ENCODE measurements at regions not wholly inside any gene's neighbourhood (a gene's known extent, or its start where the extent isn't known, plus 50 kb on each side); places are given as distances from the start of the nearest gene placed in this dataset.

DNA sequence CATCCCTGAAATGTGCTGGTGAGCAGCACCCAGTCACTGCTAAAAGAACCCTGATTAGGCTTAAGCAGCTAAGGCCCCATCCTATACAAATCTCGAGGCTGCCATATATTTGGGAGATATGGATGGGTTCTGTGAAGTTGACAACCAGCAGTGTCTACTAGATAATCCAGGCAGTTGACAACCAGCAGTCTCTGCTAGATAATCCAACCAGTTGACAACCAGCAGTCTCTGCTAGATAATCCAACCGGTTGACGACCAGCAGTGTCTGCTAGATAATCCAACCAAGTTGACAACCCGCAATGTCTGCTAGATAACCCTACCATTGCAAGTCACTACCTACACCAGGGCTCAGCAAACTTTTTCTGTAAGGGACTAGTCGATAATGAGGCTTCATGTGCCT, 58.3 kb upstream of the KDM7A start:
- peaks cover 5 to 37% (median 32%) of the 10 kb centered on the region in 6 donors for H3K4me1 ChIP-seq
- no peaks in the 10 kb centered on the region for H3K9me3 ChIP-seq
- WGBS, 5 donors: 85 to 99% (median 89%) methylated on average over 5 of the region's 5 CpGs
- DNase-seq: no peak
- no peak overlapping the region for H3K4me3 ChIP-seq
- TF ChIP-seq CTCF (IDR thresholded peaks at IDR 0.05 in 8 of 11, conservative IDR thresholded peaks at IDR 0.05 in 3 of 11) (no peak), POLR2AphosphoS5 (IDR thresholded peaks at IDR 0.05) (no peak), POLR2A (IDR thresholded peaks at IDR 0.05) (no peak)
- no peak overlapping the region for H3K27ac ChIP-seq
- H3K27me3 ChIP-seq (replicated peaks in 1 of 7): peaks cover 0 to 4% (median 0%) of the 10 kb centered on the region in 7 donors
- no peaks in the 10 kb centered on the region for H3K36me3 ChIP-seq
- intact Hi-C loops (cut with DNase I; ENCODE audit: low total_unique reads): no loop called here

GRCh38 chr7:140232957-140233917, 56.5 kb upstream of the KDM7A start:
- DNase-seq: no peak
- H3K4me1 ChIP-seq: peaks cover 14 to 55% (median 46%) of the 10 kb centered on the region in 6 donors
- H3K4me3 ChIP-seq: no peak overlapping the region
- peaks cover 0 to 11% (median 0%) of the 10 kb centered on the region in 7 donors for H3K27me3 ChIP-seq (replicated peaks in 1 of 7)
- intact Hi-C loops (cut with DNase I; ENCODE audit: low total_unique reads): loop anchor here (5.0 kb wide), 1 partner anchor 56 kb away; the partner anchor contains the start of gene KDM7A
- WGBS, 5 donors: 55 to 71% (median 65%) methylated on average over 6 of the region's 6 CpGs
- no peaks in the 10 kb centered on the region for H3K36me3 ChIP-seq
- H3K9me3 ChIP-seq: no peaks in the 10 kb centered on the region
- H3K27ac ChIP-seq: peak overlapping the region in 5 of 8 donors; percentile 21 to 97 (median 95)
- TF ChIP-seq POLR2A (IDR thresholded peaks at IDR 0.05) (no peak), POLR2AphosphoS5 (IDR thresholded peaks at IDR 0.05) (no peak), CTCF (IDR thresholded peaks at IDR 0.05 in 8 of 11, conservative IDR thresholded peaks at IDR 0.05 in 3 of 11) (no peak)

DNA sequence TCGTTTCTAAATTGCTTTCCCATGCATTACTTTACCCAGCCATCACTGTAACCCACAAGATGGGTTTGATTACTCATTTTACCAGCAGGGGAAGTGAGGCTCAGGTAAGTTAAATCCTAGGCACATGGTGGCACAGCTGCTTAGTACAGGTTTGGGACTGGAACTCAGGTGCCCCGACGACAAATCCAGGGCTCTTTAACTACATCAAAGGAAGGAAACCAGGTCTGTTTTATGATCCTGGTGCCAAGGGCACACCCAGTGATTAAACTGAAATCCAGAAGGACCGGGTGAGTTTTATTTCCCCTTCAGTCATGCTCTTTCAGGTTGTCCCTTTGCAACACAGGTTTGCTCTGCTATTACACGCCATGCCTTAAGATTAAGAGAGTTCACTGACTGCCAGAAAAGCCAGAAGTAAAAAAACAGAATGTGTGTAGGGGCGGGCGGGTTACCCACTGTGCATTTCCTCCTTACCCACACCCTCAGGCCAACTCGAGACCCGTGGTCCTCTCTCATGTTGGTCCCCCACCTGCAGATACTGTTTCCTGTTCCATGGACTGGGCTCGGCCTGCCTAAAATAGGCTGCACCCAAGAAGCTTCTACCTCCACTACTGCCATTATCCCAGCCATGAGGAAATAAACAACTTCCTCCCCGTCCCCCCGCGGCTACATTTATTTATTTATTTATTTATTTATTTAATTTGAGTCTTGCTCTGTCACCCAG, 55.1 kb upstream of the KDM7A start:
- H3K27ac ChIP-seq: peak overlapping the region; percentile 87 to 97 (median 94)

More for the DNA sequence above, 55.1 kb upstream of the KDM7A start:
- H3K9me3 ChIP-seq: no peaks in the 10 kb centered on the region
- 15 to 29% (median 26%) methylated on average over 13 of the region's 13 CpGs for WGBS, 5 donors
- TF ChIP-seq CTCF (IDR thresholded peaks at IDR 0.05 in 8 of 11, conservative IDR thresholded peaks at IDR 0.05 in 3 of 11): peak in 2 of 11 experiments; percentile 16 to 32
- TF ChIP-seq POLR2AphosphoS5 (IDR thresholded peaks at IDR 0.05): no peak
- H3K36me3 ChIP-seq: no peaks in the 10 kb centered on the region
- H3K4me3 ChIP-seq: peak overlapping the region; percentile 42 to 83 (median 57)
- H3K27me3 ChIP-seq (replicated peaks in 1 of 7): peaks cover 0 to 11% (median 0%) of the 10 kb centered on the region in 7 donors
- DNase-seq: no peak
- intact Hi-C loops (cut with DNase I; ENCODE audit: low total_unique reads): loop anchor here (5.0 kb wide), 1 partner anchor 55 kb away; the partner anchor contains the start of gene KDM7A
- H3K4me1 ChIP-seq: peaks cover 14 to 59% (median 46%) of the 10 kb centered on the region in 6 donors
